SK-N-SH (cell line): ENCODE measurements at regions not wholly inside any gene's neighbourhood (a gene's known extent, or its start where the extent isn't known, plus 50 kb on each side); places are given as distances from the start of the nearest gene placed in this dataset.

Experiments used
- CTCF ChIA-PET: fragments of 300-600, 350-600 bp; formaldehyde crosslinking; extraction: SDS; loops from one replicate; lab custom pipeline; 2021; lab: Yijun Ruan, JAX
- POLR2A ChIA-PET: fragments of 350-600 bp; sonication (Branson Sonifier 250); formaldehyde crosslinking; extraction: SDS; loops from one replicate; lab custom pipeline; 2020; ENCODE audit warnings: antibody characterized with exemption, inconsistent platforms; lab: Yijun Ruan, JAX
- DNase-seq: peaks from one replicate; pipeline ENCODE4 v3.0.0; 2012
- H2AFZ ChIP-seq: fragments of 200-600 bp; sonication (generic); 2 replicates; pipeline ENCODE4 v1.8.1; 2016; ENCODE audit warnings: antibody characterized with exemption, mild to moderate bottlenecking, low read depth
- H3F3A ChIP-seq: fragments of 200-600 bp; sonication (generic); replicated peaks from 2 replicates; pipeline ENCODE3; 2016; ENCODE audit warnings: antibody characterized with exemption, mild to moderate bottlenecking; ENCODE audit not compliant: insufficient read depth
- H3K27ac ChIP-seq, 2 experiments: fragments of 200-500 bp in 1 of 2; fragments of 200-600 bp in 1 of 2; sonication (Bioruptor generic) in 1 of 2; sonication (generic), shearing (Covaris generic) in 1 of 2; 2 replicates each; pipeline versions ENCODE4 v1.5.1 to v1.6.1; 2014 to 2016; ENCODE audit warnings: low read depth in 2 of 2, inconsistent platforms in 1 of 2, low read length in 1 of 2, mild to moderate bottlenecking in 1 of 2, mixed read lengths in 1 of 2
- H3K27me3 ChIP-seq: fragments of 200-600 bp; sonication (generic), shearing (Covaris generic); 2 replicates; pipeline ENCODE4 v1.6.1; 2016; ENCODE audit warnings: mixed run types; ENCODE audit not compliant: insufficient read depth
- H3K36me3 ChIP-seq, 2 experiments: fragments of 200-500 bp in 1 of 2; fragments of 200-600 bp in 1 of 2; sonication (Bioruptor generic) in 1 of 2; sonication (generic) in 1 of 2; replicated peaks in 1 of 2; 2 replicates each; pipeline versions ENCODE3 to v1.5.1; 2014 to 2016; ENCODE audit warnings: low read length in 1 of 2, mild to moderate bottlenecking in 1 of 2; ENCODE audit not compliant: insufficient read depth in 2 of 2, control insufficient read depth in 1 of 2
- H3K4me1 ChIP-seq, 2 experiments: fragments of 200-500 bp in 1 of 2; fragments of 200-600 bp in 1 of 2; sonication (Bioruptor generic) in 1 of 2; sonication (generic), shearing (Covaris generic) in 1 of 2; 2 replicates each; pipeline versions ENCODE4 v1.5.1 to v1.6.1; 2014 to 2016; ENCODE audit warnings: low read depth in 1 of 2, low read length in 1 of 2, mixed run types in 1 of 2; ENCODE audit not compliant: insufficient read depth in 2 of 2, control insufficient read depth in 1 of 2
- H3K4me2 ChIP-seq: fragments of 200-600 bp; sonication (generic), shearing (Covaris generic); 2 replicates; pipeline ENCODE4 v1.6.1; 2017; ENCODE audit warnings: mixed run types
- H3K4me3 ChIP-seq, 2 experiments: fragments of 200-500 bp in 1 of 2; fragments of 200-600 bp in 1 of 2; sonication (Bioruptor generic) in 1 of 2; sonication (generic), shearing (Covaris generic) in 1 of 2; 2 replicates each; pipeline versions ENCODE4 v1.5.1 to v1.8.1; 2014 to 2016; ENCODE audit warnings: low read depth in 2 of 2, inconsistent platforms in 1 of 2, low read length in 1 of 2, mild to moderate bottlenecking in 1 of 2, mixed read lengths in 1 of 2, moderate library complexity in 1 of 2
- H3K79me2 ChIP-seq: fragments of 200-600 bp; sonication (generic); 2 replicates; pipeline ENCODE4 v1.8.1; 2017; ENCODE audit warnings: mild to moderate bottlenecking; ENCODE audit not compliant: insufficient read depth
- H3K9ac ChIP-seq: fragments of 200-600 bp; sonication (generic); 2 replicates; pipeline ENCODE4 v1.6.1; 2017; ENCODE audit warnings: mixed run types
- H3K9me2 ChIP-seq: fragments of 200-600 bp; sonication (generic); 2 replicates; pipeline ENCODE4 v1.6.1; 2017; ENCODE audit warnings: mixed run types
- H3K9me3 ChIP-seq: fragments of 200-600 bp; sonication (generic); 2 replicates; pipeline ENCODE4 v1.6.1; 2017; ENCODE audit warnings: mixed run types, mild to moderate bottlenecking, moderate library complexity
- H4K20me1 ChIP-seq: fragments of 200-600 bp; sonication (generic); 2 replicates; pipeline ENCODE4 v1.6.1; 2017; ENCODE audit warnings: mild to moderate bottlenecking, mixed run types; ENCODE audit not compliant: insufficient read depth
- CHD2 ChIP-seq: fragments of 150-350 bp; IDR thresholded peaks from 2 replicates; pipeline ENCODE4 v1.6.1; 2018; ENCODE audit warnings: low read length; ENCODE audit not compliant: partially characterized antibody
- ELF1 ChIP-seq: IDR thresholded peaks from 2 replicates; pipeline ENCODE4 v1.4.0; 2012
- FOSL2 ChIP-seq: IDR thresholded peaks from 2 replicates; pipeline ENCODE4 v1.4.0; 2012; ENCODE audit warnings: low read depth, mild to moderate bottlenecking, moderate library complexity, borderline replicate concordance
- GATA2 ChIP-seq: sonication (generic); formaldehyde crosslinking; IDR thresholded peaks from 2 replicates; pipeline ENCODE4 v1.5.0; 2020; ENCODE audit warnings: mild to moderate bottlenecking, missing genetic modification reagents
- IRF3 ChIP-seq: fragments of 150-350 bp; IDR thresholded peaks from 2 replicates; pipeline ENCODE4 v1.6.1; 2016; ENCODE audit warnings: mild to moderate bottlenecking, low read depth, low read length
- MEF2A ChIP-seq: IDR thresholded peaks from 2 replicates; pipeline ENCODE4 v1.4.0; 2012; ENCODE audit warnings: low read depth, borderline replicate concordance
- NFIC ChIP-seq: IDR thresholded peaks from 2 replicates; pipeline ENCODE4 v1.4.0; 2012; ENCODE audit warnings: borderline replicate concordance
- RAD21 ChIP-seq: IDR thresholded peaks from 2 replicates; pipeline ENCODE4 v1.6.1; 2012; ENCODE audit warnings: mild to moderate bottlenecking, low read length
- RFX5 ChIP-seq: IDR thresholded peaks from 2 replicates; pipeline ENCODE4 v1.6.1; 2012; ENCODE audit warnings: mild to moderate bottlenecking, improper control_type of control experiment, low read length
- TAF1 ChIP-seq: IDR thresholded peaks from 2 replicates; pipeline ENCODE4 v1.6.1; 2012; ENCODE audit warnings: low read depth, mild to moderate bottlenecking, low read length, moderate library complexity, borderline replicate concordance
- TCF12 ChIP-seq: IDR thresholded peaks from 2 replicates; pipeline ENCODE4 v1.4.0; 2012
- TEAD4 ChIP-seq: IDR thresholded peaks from 2 replicates; pipeline ENCODE4 v1.4.0; 2012; ENCODE audit warnings: mild to moderate bottlenecking, borderline replicate concordance; ENCODE audit not compliant: insufficient read depth
- YY1 ChIP-seq: IDR thresholded peaks from 2 replicates; pipeline ENCODE4 v1.4.0; 2012; ENCODE audit warnings: low read depth, mild to moderate bottlenecking
- WGBS: methylation state at CpG from one replicate; pipeline ENCODE4 v1.1.6; 2017; ENCODE audit warnings: low lambda C conversion rate; 5-methylcytosine and 5-hydroxymethylcytosine counted together
- TF ChIP-seq, protein P1 (sequence below): fragments of 200-600 bp; sonication (generic); IDR thresholded peaks from 2 replicates; pipeline ENCODE4 v1.6.1; 2017; ENCODE audit warnings: antibody characterized with exemption, mild to moderate bottlenecking, moderate library complexity

GRCh38 chr12:73719223-73719622 is 818.4 kb upstream of the ATXN7L3B start:
- H3K4me1 ChIP-seq, result no peaks in the 10 kb centered on the region
- TF ChIP-seq YY1 (no peak), RFX5 (no peak), TEAD4 (no peak), RAD21 (no peak), NFIC (no peak), TCF12 (no peak)
- CTCF ChIA-PET, result no interaction called here
- POLR2A ChIA-PET, result no interaction called here
- no peaks in the 10 kb centered on the region for H3K9me2 ChIP-seq
- H3K9ac ChIP-seq, result no peak overlapping the region
- no peaks in the 10 kb centered on the region for H3K36me3 ChIP-seq
- DNase-seq, result no peak
- H2AFZ ChIP-seq, result no peak overlapping the region
- no peaks in the 10 kb centered on the region for H3K27me3 ChIP-seq
- H3F3A ChIP-seq, result no peaks in the 10 kb centered on the region
- H4K20me1 ChIP-seq, result no peaks in the 10 kb centered on the region
- no peaks in the 10 kb centered on the region for H3K79me2 ChIP-seq
- no peak overlapping the region for H3K4me3 ChIP-seq
- no peak overlapping the region for H3K4me2 ChIP-seq
- 48% methylated on average over 5 of the region's 5 CpGs for WGBS
- no peak overlapping the region for H3K27ac ChIP-seq
- no peaks in the 10 kb centered on the region for H3K9me3 ChIP-seq

GRCh38 chr12:73726881-73727280 is 810.8 kb upstream of the ATXN7L3B start:
- no peaks in the 10 kb centered on the region for H3K79me2 ChIP-seq
- no peaks in the 10 kb centered on the region for H4K20me1 ChIP-seq
- H3K9ac ChIP-seq, result no peak overlapping the region
- no peaks in the 10 kb centered on the region for H3K9me2 ChIP-seq
- DNase-seq, result no peak
- H2AFZ ChIP-seq, result no peak overlapping the region
- no peaks in the 10 kb centered on the region for H3F3A ChIP-seq
- WGBS, result 3% methylated on average over 6 of the region's 6 CpGs
- H3K4me1 ChIP-seq, result no peaks in the 10 kb centered on the region
- ChIA-PET CTCF (no interaction called here), POLR2A (no interaction called here)
- TF ChIP-seq NFIC (no peak), YY1 (no peak), TAF1 (no peak), RFX5 (no peak), ELF1 (no peak), MEF2A (no peak), CHD2 (no peak), TCF12 (no peak), IRF3 (no peak), GATA2 (CRISPR knock-in tag) (no peak), FOSL2 (no peak)
- TF ChIP-seq, protein P1, sequence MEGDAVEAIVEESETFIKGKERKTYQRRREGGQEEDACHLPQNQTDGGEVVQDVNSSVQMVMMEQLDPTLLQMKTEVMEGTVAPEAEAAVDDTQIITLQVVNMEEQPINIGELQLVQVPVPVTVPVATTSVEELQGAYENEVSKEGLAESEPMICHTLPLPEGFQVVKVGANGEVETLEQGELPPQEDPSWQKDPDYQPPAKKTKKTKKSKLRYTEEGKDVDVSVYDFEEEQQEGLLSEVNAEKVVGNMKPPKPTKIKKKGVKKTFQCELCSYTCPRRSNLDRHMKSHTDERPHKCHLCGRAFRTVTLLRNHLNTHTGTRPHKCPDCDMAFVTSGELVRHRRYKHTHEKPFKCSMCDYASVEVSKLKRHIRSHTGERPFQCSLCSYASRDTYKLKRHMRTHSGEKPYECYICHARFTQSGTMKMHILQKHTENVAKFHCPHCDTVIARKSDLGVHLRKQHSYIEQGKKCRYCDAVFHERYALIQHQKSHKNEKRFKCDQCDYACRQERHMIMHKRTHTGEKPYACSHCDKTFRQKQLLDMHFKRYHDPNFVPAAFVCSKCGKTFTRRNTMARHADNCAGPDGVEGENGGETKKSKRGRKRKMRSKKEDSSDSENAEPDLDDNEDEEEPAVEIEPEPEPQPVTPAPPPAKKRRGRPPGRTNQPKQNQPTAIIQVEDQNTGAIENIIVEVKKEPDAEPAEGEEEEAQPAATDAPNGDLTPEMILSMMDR, result no peak
- H3K4me3 ChIP-seq, result no peak overlapping the region
- no peaks in the 10 kb centered on the region for H3K27me3 ChIP-seq
- H3K36me3 ChIP-seq, result no peaks in the 10 kb centered on the region
- no peaks in the 10 kb centered on the region; the same call in 1 of the 2 replicates for H3K9me3 ChIP-seq
- no peak overlapping the region for H3K4me2 ChIP-seq
- H3K27ac ChIP-seq, result no peak overlapping the region
